ENCODE measurements at regions not wholly inside any gene's neighbourhood (a gene's known extent, or its start where the extent isn't known, plus 50 kb on each side); places are given as distances from the start of the nearest gene placed in this dataset.

DNA sequence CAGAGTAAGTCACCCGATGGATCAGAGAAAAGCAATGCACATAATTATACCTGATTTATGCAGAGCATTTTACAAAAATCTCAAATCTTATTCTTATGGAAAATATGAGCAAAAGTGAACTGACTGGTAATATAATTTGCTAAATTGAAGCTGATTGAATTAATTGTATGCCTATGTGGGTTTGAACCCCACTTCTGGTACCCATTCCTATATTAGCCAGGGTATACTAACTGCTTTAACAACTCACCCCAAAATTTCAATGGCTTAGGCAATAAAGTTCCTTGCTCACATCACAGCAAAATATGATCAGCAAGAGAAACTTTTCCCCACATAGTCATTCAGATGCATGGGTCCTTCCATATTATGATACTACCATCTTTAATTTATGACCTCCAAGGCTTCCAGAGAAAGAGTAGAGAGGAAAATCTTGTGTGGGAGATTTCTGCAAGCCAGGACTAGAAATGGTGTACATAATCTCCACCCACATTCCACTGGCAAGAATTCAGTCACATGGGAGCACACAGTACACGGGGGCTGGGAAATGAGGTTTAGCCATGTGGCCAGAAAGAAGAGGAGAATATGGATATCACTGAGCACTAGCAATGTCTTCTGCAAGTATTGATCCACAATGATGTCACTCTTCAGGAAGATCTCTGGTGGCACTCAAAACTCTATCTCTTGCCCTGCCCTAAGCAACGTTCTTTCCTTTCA lies 640.7 kb downstream of the BCOR start:
- H3K27ac ChIP-seq = no peak overlapping the region
- H3K36me3 ChIP-seq = no peaks in the 10 kb centered on the region
- TF ChIP-seq, protein P1, sequence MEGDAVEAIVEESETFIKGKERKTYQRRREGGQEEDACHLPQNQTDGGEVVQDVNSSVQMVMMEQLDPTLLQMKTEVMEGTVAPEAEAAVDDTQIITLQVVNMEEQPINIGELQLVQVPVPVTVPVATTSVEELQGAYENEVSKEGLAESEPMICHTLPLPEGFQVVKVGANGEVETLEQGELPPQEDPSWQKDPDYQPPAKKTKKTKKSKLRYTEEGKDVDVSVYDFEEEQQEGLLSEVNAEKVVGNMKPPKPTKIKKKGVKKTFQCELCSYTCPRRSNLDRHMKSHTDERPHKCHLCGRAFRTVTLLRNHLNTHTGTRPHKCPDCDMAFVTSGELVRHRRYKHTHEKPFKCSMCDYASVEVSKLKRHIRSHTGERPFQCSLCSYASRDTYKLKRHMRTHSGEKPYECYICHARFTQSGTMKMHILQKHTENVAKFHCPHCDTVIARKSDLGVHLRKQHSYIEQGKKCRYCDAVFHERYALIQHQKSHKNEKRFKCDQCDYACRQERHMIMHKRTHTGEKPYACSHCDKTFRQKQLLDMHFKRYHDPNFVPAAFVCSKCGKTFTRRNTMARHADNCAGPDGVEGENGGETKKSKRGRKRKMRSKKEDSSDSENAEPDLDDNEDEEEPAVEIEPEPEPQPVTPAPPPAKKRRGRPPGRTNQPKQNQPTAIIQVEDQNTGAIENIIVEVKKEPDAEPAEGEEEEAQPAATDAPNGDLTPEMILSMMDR (IDR thresholded peaks at IDR 0.05) = no peak
- no peak for ATAC-seq (ENCODE audit: insufficient number of reproducible peaks, low FRiP score, low read depth)
- no peaks in the 10 kb centered on the region for H3K27me3 ChIP-seq (replicated peaks; ENCODE audit: insufficient read depth)
- H3K4me1 ChIP-seq (ENCODE audit: control insufficient read depth in 1 of 2, low read depth in 2 of 2) = no peaks in the 10 kb centered on the region
- H3K9me3 ChIP-seq = no peaks in the 10 kb centered on the region
- no peak overlapping the region for H3K4me3 ChIP-seq
- DNase-seq (ENCODE audit: low spot score) = no peak

DNA sequence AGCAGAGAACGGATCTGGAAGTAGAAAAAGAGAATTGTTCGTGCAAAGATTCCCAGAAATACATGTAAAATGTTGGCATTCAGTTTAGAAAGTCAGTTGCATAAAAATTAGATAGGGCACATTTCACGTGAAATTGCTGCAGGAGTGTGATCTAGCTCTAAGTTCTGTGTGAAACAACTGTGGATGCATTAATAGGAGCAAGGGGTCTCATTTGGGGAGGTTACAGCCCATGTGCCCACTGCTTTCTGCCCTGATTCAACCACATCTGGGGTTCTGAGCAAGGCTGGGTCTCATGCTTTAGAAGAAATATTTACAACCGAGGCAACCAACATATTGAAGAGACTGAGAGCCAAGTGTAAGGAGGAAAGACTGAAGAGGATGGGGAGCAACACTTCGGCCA lies 639.0 kb downstream of the BCOR start:
- Histone ChIP-seq H3K36me3 (no peaks in the 10 kb centered on the region), H3K4me3 (no peak overlapping the region), H3K27ac (no peak overlapping the region), H3K9me3 (no peaks in the 10 kb centered on the region), H3K27me3 (replicated peaks; ENCODE audit: insufficient read depth) (no peaks in the 10 kb centered on the region), H3K4me1 (ENCODE audit: control insufficient read depth in 1 of 2, low read depth in 2 of 2) (no peaks in the 10 kb centered on the region)
- TF ChIP-seq, protein P1 (IDR thresholded peaks at IDR 0.05) = no peak
- ATAC-seq (ENCODE audit: insufficient number of reproducible peaks, low FRiP score, low read depth) (no peak), DNase-seq (ENCODE audit: low spot score) (no peak)

DNA sequence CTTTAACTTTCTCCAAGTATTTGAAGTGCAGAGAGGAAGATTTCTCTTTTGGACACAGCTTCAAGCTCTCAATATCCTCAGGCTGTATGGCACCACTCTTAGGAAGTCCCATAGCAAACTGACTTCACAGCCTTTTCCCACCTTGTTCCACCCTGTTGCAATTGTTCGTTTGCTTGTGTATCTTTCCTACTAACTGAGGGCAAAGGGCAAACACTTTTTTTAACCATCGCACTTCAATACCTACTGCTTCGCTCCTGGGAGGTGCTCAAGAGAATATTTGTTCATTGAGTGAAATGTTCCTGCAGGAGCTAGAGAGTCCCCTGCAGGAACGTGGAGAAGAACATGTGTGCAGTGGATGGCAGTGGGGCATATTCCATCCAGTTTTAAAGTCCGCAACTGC lies 638.6 kb downstream of the BCOR start:
- no peak for DNase-seq (ENCODE audit: low spot score)
- TF ChIP-seq, protein P1 (IDR thresholded peaks at IDR 0.05) = no peak
- Histone ChIP-seq H3K27ac (no peak overlapping the region), H3K36me3 (no peaks in the 10 kb centered on the region), H3K4me3 (no peak overlapping the region), H3K9me3 (no peaks in the 10 kb centered on the region), H3K4me1 (ENCODE audit: control insufficient read depth in 1 of 2, low read depth in 2 of 2) (no peaks in the 10 kb centered on the region), H3K27me3 (replicated peaks; ENCODE audit: insufficient read depth) (no peaks in the 10 kb centered on the region)
- no peak for ATAC-seq (ENCODE audit: insufficient number of reproducible peaks, low FRiP score, low read depth)

DNA sequence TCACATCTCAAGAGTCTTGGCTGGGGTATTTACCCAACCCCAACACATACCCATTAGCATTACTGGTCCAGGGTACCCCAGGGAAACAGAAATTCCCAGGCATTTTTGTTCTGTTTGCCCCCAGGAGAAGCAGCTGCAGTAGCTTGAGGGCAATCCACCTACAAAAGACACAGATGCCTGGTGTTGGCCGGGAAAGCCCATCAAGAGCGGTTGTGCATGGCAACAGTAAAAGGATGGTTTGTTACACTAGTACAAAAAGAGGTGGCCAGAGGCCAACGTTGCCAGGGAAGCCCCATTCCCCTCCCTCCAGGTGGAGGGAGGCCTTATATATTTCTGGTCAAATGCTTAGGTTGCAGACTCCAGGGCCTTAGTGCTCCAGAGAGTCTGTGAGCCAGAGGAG lies 637.8 kb downstream of the BCOR start:
- TF ChIP-seq, protein P1 (IDR thresholded peaks at IDR 0.05) = no peak
- Histone ChIP-seq H3K27ac (no peak overlapping the region), H3K27me3 (replicated peaks; ENCODE audit: insufficient read depth) (no peaks in the 10 kb centered on the region), H3K9me3 (no peaks in the 10 kb centered on the region), H3K4me3 (no peak overlapping the region), H3K36me3 (no peaks in the 10 kb centered on the region), H3K4me1 (ENCODE audit: control insufficient read depth in 1 of 2, low read depth in 2 of 2) (no peaks in the 10 kb centered on the region)
- no peak for DNase-seq (ENCODE audit: low spot score)
- no peak for ATAC-seq (ENCODE audit: insufficient number of reproducible peaks, low FRiP score, low read depth)

DNA sequence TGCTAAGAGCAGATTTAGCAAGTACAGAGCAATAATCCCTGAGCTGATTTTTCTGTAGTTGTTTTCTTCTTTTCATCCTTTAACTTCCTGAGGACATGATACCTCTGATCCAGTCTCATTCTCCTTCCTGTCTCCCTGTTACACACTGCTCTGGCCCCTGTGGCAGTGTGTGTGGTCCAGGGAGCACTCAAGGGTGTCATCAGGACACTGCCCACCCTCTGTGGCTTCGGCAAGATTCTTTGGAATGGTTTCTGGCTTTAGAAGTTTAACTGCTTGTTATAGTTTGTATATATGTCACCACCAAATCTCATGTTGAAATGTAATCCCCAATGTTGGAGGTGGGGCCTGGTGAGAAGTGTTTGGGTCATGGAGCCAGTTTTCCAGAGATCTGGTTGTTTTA lies 637.3 kb downstream of the BCOR start:
- Histone ChIP-seq H3K27me3 (replicated peaks; ENCODE audit: insufficient read depth) (no peaks in the 10 kb centered on the region), H3K4me1 (ENCODE audit: control insufficient read depth in 1 of 2, low read depth in 2 of 2) (no peaks in the 10 kb centered on the region), H3K36me3 (no peaks in the 10 kb centered on the region), H3K27ac (no peak overlapping the region), H3K9me3 (no peaks in the 10 kb centered on the region), H3K4me3 (no peak overlapping the region)
- TF ChIP-seq, protein P1 (IDR thresholded peaks at IDR 0.05) = no peak
- ATAC-seq (ENCODE audit: insufficient number of reproducible peaks, low FRiP score, low read depth) = no peak
- DNase-seq (ENCODE audit: low spot score) = no peak
